ENCODE measurements at regions not wholly inside any gene's neighbourhood (a gene's known extent, or its start where the extent isn't known, plus 50 kb on each side); places are given as distances from the start of the nearest gene placed in this dataset.

DNA sequence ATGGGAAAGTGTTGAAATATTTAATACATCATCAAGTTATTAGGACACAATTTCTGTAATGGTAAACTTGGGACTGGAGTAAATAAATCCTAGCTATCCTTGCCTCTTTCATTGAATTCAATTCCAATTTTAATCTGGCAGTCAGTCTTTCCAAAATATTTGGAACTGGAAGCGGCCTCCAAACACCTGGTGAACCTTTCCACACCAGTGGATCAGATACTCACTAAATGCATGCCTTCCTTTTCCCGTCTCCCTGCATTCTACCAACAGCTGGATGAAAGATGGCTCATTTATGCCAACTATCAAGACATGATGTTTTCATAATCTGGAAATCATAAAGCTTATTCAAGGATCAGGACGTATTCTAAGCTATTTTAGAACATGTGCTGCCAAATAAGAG, 488.2 kb upstream of the SPHKAP start:
- TF ChIP-seq, protein P1, sequence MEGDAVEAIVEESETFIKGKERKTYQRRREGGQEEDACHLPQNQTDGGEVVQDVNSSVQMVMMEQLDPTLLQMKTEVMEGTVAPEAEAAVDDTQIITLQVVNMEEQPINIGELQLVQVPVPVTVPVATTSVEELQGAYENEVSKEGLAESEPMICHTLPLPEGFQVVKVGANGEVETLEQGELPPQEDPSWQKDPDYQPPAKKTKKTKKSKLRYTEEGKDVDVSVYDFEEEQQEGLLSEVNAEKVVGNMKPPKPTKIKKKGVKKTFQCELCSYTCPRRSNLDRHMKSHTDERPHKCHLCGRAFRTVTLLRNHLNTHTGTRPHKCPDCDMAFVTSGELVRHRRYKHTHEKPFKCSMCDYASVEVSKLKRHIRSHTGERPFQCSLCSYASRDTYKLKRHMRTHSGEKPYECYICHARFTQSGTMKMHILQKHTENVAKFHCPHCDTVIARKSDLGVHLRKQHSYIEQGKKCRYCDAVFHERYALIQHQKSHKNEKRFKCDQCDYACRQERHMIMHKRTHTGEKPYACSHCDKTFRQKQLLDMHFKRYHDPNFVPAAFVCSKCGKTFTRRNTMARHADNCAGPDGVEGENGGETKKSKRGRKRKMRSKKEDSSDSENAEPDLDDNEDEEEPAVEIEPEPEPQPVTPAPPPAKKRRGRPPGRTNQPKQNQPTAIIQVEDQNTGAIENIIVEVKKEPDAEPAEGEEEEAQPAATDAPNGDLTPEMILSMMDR (IDR thresholded peaks at IDR 0.05) = no peak
- no peak for TF ChIP-seq POLR2A (IDR thresholded peaks at IDR 0.05)
